NCI-H524 treated with DMSO at 0.1 percent for 48 hours (cell line): ENCODE measurements at regions not wholly inside any gene's neighbourhood (a gene's known extent, or its start where the extent isn't known, plus 50 kb on each side); places are given as distances from the start of the nearest gene placed in this dataset.

Experiments used
- DNase-seq: peaks from one replicate; lab custom pipeline; 2025; lab: John Stamatoyannopoulos, UW

GRCh38 chr11:130776061-130776419 is 140.2 kb downstream of the SNX19 start:
- DNase-seq = no peak

DNA sequence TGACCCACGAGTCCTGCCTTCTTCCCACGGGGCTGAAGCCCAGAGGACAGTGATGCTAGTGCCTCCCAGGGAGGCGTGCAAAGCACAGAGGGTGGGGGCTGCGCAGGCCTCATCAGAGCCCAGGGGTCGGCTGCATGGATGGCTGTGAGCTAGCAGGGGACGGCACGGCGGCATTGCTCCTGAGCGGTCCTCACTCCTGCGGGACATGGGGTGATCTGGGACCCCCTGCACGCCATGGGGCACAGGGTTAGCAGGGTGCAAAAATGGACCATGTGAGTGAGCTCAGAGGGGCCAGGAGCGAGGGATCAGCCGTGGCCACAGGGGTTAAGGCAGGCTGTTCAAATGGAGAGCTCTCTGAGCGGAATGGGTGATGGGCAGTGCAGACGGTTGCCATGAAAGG is 138.3 kb downstream of the SNX19 start:
- no peak for DNase-seq

DNA sequence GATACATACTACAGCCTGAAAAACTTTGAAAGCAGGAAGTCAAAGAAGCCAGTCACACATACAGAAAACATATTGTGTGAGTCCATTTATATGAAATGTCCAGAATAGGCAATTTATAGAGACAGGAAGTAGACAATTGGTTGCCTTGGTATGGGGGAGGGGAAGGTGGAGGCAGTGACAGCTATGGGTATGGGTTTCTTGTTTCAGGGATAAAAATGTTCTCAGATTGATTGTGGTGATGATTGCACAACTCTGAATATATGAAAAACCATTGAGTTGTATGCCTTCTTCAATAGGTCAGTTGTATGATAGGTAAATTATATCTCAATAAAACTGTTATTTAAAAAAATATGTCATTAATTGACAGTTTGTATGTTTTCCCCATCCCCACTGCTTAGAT is 137.6 kb downstream of the SNX19 start:
- DNase-seq = no peak

- DNase-seq = no peak
Observed at GRCh38 chr11:130779267-130779666, 137.0 kb downstream of the SNX19 start.

DNA sequence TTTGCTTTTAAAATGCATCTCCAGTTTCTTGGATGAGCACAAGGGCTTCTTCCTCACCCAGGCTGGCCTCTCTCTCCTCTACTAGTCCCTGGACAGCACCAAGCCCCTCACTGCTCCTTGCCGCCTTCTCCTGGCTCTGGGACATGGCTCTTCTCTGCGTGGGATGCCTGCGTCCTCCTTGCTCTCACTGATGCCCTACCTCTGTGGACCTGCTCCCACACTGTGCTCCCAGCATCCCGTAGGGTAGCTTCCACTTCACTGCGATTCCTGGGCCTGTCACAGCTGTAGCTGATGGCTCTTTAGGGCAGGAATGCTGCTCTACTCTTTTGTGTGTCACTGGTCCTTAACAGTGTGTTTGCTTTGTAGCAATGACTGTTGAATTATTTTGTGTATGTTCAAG is 136.3 kb downstream of the SNX19 start:
- no peak for DNase-seq

DNA sequence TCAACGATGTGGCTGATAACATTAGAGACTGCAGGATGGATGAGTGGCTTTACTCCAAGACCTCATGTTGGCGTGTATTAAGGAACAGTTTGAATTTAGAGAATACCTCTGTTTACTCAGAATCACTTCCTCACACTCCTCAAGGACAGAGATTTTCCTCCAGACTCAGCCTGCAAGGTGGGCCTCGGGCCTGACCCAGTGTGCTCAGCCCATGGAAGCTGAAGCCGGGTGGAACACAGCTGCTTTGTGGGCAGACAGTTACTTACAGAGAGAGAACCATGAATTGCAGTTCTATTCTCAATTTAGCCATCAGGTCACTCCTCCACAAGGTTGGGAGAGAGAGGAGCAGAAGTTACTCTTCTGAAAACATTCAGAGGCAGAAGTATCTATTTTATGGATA is 135.8 kb downstream of the SNX19 start:
- DNase-seq = no peak

DNA sequence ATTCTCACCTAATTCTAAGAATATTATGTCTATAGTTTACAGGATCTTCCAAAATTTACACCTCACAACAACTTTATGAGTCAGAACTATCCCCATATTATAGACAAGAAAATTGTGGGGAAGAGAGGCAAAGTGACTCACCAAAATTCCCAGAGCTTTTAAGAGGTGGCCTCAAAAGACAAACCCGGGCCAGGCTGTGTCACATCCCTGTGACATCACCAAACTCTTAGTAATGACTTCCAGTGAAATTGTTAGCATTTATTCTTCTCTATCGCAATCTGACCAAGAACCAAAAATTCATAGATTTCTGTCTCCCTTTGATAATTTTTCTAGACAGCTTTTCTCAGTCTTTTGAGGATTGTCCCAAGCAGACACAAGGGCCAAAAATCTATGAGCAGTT is 134.3 kb downstream of the SNX19 start:
- no peak for DNase-seq

GRCh38 chr11:130782361-130783222 is 133.7 kb downstream of the SNX19 start:
- no peak for DNase-seq

DNA sequence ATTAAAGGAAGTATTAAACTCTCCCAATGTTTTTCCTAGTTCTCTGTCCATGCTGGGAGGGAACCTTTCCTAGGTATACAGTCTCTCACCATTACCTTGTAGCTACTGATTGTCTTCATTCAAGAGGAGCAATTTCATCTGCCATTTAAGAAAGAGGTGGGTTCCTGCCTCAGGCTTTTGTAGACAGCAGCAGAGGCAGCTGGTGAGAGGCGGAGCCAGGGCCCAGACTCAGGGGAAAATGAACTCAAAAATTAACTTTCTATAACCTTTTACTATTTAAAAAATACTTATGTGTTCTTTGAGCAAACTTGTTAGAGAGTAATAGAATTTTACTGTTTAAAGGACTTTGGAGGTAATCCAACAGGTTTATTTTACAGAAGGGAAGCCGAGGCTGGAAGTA is 133.0 kb downstream of the SNX19 start:
- DNase-seq = no peak

- no peak for DNase-seq
Observed at GRCh38 chr11:130785380-130786116, 130.7 kb downstream of the SNX19 start.

DNA sequence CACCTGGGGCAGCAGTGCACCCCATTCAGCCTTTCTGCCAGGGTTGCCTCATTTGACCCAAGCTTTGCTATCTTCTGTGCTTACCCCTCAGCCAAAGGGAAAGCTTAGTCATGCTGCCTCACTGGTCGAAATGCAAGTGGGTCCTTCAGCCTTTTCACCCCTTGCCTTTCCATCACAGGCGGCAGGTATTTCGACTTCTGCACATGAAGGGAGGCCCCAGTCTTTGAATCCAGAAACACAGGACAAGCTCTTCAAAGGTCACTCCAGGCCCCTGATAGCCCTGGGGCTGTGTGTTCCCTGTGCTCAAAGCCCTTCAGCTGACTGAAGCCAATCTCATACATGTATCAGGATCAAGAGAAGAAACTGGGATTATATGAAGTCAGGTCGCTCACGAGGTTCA is 129.7 kb downstream of the SNX19 start:
- DNase-seq = no peak

GRCh38 chr11:130787092-130787616 is 129.1 kb downstream of the SNX19 start:
- no peak for DNase-seq

- DNase-seq = no peak
Observed at GRCh38 chr11:130787973-130788570, 128.2 kb downstream of the SNX19 start.

GRCh38 chr11:130789056-130789640 is 127.1 kb downstream of the SNX19 start:
- no peak for DNase-seq

GRCh38 chr11:130790689-130791088 is 125.6 kb downstream of the SNX19 start:
- DNase-seq = no peak

GRCh38 chr11:130792772-130793171 is 123.5 kb downstream of the SNX19 start:
- no peak for DNase-seq

DNA sequence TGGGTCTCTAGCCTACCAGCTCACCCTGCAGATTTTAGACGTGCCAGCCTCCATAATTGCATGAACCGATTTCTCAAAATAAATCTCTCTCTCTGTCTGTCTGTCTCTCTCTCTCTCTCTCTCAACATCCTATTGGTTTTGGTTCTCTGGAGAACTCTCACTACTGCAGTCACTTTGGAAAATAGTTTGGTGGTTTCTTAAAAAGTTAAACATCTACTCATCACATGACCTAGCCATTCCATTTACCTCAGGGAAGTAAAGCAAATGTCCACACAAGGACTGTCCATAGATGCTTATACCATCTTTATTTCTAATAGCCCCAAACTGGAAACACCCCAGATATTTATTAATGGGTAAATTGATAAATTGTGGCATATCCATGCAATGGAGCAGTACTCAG is 119.5 kb downstream of the SNX19 start:
- DNase-seq = no peak

DNA sequence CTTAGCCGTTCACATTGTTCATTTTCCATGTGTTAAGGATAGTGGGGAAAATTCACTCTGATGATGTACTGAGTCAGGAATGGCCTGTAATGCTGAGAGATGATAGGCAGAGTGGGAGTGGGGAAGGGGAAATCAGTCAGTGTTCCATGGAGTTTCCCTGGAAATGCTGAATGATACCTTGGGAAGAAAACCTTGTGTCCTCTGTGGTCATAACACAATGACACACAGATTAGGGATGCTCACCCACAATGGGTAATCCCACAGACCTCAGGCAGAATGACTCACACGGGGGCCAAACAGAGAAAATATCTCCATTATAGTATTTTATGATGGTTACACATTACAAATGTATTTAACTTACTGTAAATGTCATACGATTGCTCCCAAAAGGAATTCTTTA is 118.0 kb downstream of the SNX19 start:
- no peak for DNase-seq

- DNase-seq = no peak
Observed at GRCh38 chr11:130798801-130799200, 117.5 kb downstream of the SNX19 start.

- DNase-seq = no peak
Observed at GRCh38 chr11:130801333-130802122, 114.8 kb downstream of the SNX19 start.

DNA sequence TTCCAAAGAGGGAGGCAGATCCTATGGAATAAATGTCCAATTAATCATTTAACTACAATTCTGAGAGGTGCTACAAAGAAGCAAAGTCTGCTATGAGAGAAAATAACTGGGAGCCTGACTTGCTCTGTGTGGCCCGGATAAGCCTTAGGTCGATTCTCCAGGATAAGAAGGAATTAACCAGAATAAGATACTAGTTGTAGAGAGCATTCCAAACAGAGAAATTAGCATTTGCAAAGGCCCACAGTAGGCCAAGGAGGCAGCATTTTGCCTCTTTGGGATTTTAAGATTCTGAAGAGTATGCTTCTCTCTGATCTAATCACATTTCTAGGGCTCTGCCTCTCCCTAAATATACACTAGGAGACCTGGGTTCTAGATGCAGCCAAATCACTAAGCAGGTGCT is 113.7 kb downstream of the SNX19 start:
- no peak for DNase-seq
